IPS-15b (cell line): ENCODE measurements at regions not wholly inside any gene's neighbourhood (a gene's known extent, or its start where the extent isn't known, plus 50 kb on each side); places are given as distances from the start of the nearest gene placed in this dataset.

Source experiments
- H3K27me3 ChIP-seq: one replicate; pipeline ENCODE4 v1.6.1; 2013; ENCODE audit warnings: low read length; ENCODE audit not compliant: control insufficient read depth, insufficient read depth
- H3K36me3 ChIP-seq: one replicate; pipeline ENCODE4 v1.6.1; 2013; ENCODE audit warnings: low read length; ENCODE audit not compliant: control insufficient read depth, insufficient read depth
- H3K4me1 ChIP-seq: one replicate; pipeline ENCODE4 v1.6.1; 2013; ENCODE audit warnings: mild to moderate bottlenecking, low read length; ENCODE audit not compliant: control insufficient read depth, insufficient read depth
- H3K4me3 ChIP-seq: one replicate; pipeline ENCODE4 v1.5.1; 2013; ENCODE audit warnings: low read depth, low read length
- H3K9ac ChIP-seq: one replicate; pipeline ENCODE4 v1.6.1; 2013; ENCODE audit warnings: low read depth, mild to moderate bottlenecking, low read length
- H3K9me3 ChIP-seq: one replicate; pipeline ENCODE4 v1.6.1; 2013; ENCODE audit warnings: mild to moderate bottlenecking, low read length; ENCODE audit not compliant: control insufficient read depth, insufficient read depth

DNA sequence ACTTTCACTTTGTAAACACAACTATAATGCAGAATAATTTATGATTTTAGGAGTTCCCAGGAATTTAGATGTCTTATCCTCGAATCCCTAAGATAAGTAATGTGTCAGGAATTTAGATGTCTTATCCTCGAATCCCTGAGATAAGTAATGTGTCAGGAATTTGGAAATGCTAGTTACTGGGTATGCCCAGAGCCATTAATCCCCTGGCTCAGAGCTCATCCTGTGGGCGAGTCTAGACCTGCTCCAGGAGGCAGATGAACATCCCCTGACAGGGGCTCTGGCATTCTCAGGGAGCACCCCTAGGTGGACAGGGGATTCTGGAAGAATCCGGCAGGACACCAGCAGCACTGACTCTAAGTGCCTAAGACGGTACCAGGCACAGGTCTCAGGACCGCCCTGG, 163.3 kb downstream of the ARRDC4 start:
- Histone ChIP-seq H3K4me1 (no peaks in the 10 kb centered on the region), H3K4me3 (no peak overlapping the region), H3K27me3 (no peaks in the 10 kb centered on the region), H3K36me3 (no peaks in the 10 kb centered on the region), H3K9me3 (no peaks in the 10 kb centered on the region), H3K9ac (no peak overlapping the region)

DNA sequence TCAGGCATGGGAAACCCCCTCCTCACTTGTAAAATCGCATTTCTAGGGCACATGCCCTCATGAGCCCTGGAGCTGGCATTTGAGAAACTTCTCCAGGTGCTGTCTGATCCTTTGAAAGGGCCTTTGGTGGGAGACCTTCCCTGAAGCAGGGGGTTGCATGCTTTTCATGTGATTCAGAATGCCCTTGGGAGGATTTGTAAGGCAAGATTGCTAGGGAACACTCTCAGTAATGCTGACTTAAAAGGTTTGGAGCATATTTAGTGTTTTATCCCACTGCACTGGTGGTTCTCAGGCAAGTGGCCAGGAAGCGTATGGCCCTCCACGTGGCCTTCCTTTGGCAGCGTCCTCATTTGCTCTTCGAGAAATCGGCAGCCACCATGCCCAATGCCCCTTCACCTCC, 164.1 kb downstream of the ARRDC4 start:
- Histone ChIP-seq H3K4me3 (no peak overlapping the region), H3K9ac (no peak overlapping the region), H3K36me3 (no peaks in the 10 kb centered on the region), H3K27me3 (no peaks in the 10 kb centered on the region), H3K4me1 (no peaks in the 10 kb centered on the region), H3K9me3 (no peaks in the 10 kb centered on the region)

DNA sequence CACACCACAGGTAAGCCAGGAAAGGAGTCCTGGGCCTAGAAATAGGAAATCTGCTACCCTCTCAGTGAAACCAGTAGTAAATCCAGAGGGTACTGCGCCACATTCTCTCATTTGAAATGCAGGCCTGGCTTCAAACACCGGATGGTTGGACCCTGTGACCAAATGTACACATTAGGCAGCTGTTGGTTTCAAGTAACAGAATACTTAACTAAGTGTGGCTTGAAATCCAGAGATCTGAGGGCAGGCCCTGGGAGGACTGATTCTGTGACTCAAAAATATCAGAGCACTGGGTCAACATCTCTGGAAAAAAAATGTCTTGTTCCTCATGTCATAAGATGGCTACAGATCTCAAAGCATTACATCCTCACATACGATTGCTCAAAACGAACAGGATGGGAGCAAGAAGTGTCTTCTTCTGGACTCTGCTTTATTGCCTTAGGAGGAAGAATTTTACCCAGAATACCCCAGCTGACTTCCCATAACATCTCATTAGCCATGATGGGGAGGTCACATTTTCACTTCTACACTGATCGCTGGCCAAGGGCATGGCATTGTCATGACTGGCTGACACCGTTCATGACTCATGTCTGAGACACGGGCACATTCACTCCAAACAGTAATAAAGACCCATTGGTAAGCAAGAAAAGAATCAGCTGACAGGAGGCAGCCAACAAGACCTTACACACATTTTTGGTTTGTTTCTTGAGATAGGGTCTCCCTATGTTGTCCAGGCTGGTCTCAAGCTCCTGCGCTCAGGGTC, 166.0 kb downstream of the ARRDC4 start:
- Histone ChIP-seq H3K4me1 (no peaks in the 10 kb centered on the region), H3K36me3 (no peaks in the 10 kb centered on the region), H3K9ac (no peak overlapping the region), H3K9me3 (no peaks in the 10 kb centered on the region), H3K4me3 (no peak overlapping the region), H3K27me3 (no peaks in the 10 kb centered on the region)

DNA sequence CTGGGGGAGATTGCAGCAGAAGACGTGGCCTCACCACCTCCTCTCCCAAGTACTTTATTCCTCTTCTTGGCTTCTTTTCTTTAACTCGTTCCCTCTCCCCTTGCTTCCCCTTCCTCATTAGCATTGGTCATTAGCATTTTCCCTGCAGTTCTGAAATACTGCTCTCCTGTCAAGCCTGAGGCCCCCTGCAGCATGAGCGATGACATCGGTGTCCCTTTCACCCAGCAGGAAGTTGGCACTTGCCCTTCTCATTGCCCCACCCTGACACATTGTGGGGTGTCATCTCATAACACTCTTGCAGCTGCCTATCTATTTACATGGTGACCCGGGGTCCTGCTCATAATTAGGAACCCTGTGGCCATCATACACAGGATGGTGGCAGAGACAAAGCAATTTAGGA, 167.1 kb downstream of the ARRDC4 start:
- Histone ChIP-seq H3K4me3 (no peak overlapping the region), H3K9ac (no peak overlapping the region), H3K4me1 (no peaks in the 10 kb centered on the region), H3K36me3 (no peaks in the 10 kb centered on the region), H3K9me3 (no peaks in the 10 kb centered on the region), H3K27me3 (no peaks in the 10 kb centered on the region)

DNA sequence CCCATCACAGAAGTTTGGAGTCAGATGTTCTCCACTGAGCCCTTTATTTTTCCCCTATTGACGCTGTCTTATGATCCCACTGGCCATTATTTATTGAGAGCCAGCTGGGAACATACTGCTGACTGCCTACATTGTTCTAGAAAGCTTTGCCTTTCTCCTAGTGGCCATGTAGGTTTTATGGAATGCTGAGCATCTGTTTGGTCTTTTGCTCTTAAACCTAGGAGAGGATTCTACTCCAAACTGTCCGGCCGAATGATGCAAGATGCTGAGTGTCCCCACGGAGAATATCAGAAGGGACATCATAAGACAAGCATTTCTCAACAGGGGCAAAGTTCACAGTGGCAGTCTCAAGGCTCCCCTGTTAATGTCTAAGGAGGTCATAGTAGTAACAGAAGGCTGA, 171.4 kb downstream of the ARRDC4 start:
- Histone ChIP-seq H3K9ac (no peak overlapping the region), H3K4me3 (no peak overlapping the region), H3K27me3 (no peaks in the 10 kb centered on the region), H3K9me3 (no peaks in the 10 kb centered on the region), H3K36me3 (no peaks in the 10 kb centered on the region), H3K4me1 (no peaks in the 10 kb centered on the region)

DNA sequence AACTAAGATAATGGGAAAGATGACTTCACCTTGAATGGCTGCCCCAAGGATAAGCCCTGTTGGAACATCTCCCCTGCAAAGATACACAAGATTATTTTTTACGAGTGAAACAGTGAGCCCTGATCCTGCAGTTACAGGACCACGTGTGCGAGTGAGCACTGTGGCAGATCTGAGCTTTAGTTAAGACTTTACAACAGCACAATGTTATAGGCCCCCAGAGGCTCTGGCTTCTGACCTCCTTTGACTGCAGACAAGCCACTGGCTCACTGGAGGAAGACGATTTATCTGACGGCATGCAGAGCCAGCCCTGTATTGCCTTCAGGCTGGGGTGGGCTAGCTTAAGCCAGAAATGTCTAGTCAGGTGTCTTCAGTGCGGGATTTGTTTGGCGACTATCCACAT, 174.4 kb downstream of the ARRDC4 start:
- H3K9ac ChIP-seq, result no peak overlapping the region
- H3K4me3 ChIP-seq, result no peak overlapping the region
- H3K36me3 ChIP-seq, result no peaks in the 10 kb centered on the region
- no peaks in the 10 kb centered on the region for H3K27me3 ChIP-seq
- H3K4me1 ChIP-seq, result no peaks in the 10 kb centered on the region
- H3K9me3 ChIP-seq, result no peaks in the 10 kb centered on the region

DNA sequence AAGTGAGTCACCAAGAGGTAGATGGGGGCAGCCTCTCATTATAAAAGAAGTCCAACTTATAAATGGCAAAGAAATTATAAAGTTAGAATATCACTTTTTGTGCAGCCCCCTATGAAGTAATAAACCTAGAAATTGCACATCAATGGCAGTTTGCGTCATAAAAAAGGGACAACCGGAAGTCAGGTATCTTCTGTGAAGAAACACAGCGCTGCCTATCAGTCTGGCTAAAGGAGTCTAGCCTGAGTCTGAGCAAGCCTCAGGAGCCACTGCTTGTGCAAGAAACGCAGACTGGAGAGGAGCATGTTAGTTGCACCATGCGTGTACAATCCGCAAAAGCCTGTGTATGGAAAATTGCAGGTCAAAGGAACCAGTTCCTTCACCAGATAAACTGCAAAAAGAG, 178.4 kb downstream of the ARRDC4 start:
- no peaks in the 10 kb centered on the region for H3K4me1 ChIP-seq
- H3K27me3 ChIP-seq, result no peaks in the 10 kb centered on the region
- no peak overlapping the region for H3K9ac ChIP-seq
- H3K4me3 ChIP-seq, result no peak overlapping the region
- H3K36me3 ChIP-seq, result no peaks in the 10 kb centered on the region
- no peaks in the 10 kb centered on the region for H3K9me3 ChIP-seq

DNA sequence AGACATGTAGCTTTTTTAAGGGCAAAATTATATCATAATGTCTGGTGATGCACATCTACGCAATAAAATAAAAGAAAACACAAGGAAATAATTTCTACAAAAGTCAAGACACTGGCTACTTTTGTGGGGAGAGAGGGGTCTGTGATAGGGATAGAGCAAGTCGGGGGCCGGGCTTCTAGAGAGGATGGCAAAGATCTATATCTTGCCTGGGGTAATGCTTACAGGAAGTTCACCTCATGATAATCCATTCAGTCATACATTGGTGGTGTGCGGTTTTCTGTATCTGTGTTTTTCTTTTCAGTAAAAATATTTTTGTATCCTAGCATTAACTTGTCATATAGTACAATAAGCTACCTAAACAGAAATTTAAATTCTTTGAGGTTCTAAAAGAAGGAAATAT, 178.8 kb downstream of the ARRDC4 start:
- Histone ChIP-seq H3K4me3 (no peak overlapping the region), H3K4me1 (no peaks in the 10 kb centered on the region), H3K9ac (no peak overlapping the region), H3K36me3 (no peaks in the 10 kb centered on the region), H3K9me3 (no peaks in the 10 kb centered on the region), H3K27me3 (no peaks in the 10 kb centered on the region)

DNA sequence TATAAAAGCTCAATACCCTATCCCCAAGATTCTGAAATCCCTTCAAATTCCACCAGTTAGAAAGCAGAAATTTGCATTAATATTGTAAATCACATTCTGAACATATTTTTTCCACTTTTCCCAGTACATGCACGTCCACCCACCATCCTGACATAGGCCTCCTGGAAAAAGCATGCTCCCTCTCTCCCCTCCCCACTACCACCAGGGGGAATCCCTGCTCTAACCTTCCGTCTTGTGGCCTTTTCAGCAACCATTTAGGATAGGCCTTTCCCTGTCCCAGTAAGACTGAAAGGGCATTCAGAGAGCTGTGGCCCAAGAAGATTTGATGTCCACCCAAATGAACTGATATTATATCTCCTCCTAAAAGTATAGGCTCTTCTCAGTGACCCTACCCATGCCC, 182.1 kb downstream of the ARRDC4 start:
- Histone ChIP-seq H3K9me3 (no peaks in the 10 kb centered on the region), H3K4me3 (no peak overlapping the region), H3K27me3 (no peaks in the 10 kb centered on the region), H3K9ac (no peak overlapping the region), H3K36me3 (no peaks in the 10 kb centered on the region), H3K4me1 (no peaks in the 10 kb centered on the region)

DNA sequence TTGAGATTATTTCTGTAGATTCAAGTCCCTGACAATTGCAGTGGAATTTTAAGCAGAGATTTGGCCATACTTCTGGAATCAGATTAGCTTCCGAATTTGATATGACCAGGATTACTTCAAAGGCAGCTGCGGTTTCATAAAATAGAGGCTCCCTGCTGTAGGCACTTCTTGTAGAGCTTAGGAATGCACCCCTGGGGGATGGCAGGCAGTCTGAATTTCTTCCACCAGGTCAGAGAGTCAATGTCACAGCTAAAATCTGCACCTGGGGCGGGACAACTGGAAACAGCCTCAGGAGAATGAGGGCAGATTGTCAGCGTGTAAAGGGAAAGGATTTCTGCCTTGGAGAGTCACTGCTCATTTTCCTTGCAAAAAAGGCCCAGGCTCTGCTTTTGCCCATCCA, 182.6 kb downstream of the ARRDC4 start:
- Histone ChIP-seq H3K9me3 (no peaks in the 10 kb centered on the region), H3K9ac (no peak overlapping the region), H3K4me3 (no peak overlapping the region), H3K27me3 (no peaks in the 10 kb centered on the region), H3K36me3 (no peaks in the 10 kb centered on the region), H3K4me1 (no peaks in the 10 kb centered on the region)

DNA sequence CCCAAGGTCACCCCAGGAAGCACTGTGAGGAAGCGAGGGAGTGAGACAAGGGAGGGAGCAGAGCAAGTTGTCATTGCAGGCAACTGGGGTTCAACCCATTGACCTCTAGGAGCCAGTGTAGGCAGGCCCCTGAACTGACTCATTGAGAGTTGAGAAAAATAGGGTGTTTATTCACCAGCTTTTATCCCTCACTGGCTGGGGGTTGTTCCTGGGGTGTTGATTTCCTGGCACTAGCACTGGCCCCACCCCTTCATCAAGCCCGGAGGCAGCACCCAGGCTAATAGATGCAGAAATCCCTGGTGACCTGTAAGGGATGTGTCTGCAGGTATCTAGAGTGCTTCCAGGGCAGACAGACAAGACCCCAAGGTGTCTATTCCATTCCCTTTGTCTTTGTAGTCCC, 183.9 kb downstream of the ARRDC4 start:
- H3K9ac ChIP-seq, result no peak overlapping the region
- peaks cover under 1% of the 10 kb centered on the region for H3K4me1 ChIP-seq
- H3K9me3 ChIP-seq, result no peaks in the 10 kb centered on the region
- no peaks in the 10 kb centered on the region for H3K27me3 ChIP-seq
- no peaks in the 10 kb centered on the region for H3K36me3 ChIP-seq
- no peak overlapping the region for H3K4me3 ChIP-seq

DNA sequence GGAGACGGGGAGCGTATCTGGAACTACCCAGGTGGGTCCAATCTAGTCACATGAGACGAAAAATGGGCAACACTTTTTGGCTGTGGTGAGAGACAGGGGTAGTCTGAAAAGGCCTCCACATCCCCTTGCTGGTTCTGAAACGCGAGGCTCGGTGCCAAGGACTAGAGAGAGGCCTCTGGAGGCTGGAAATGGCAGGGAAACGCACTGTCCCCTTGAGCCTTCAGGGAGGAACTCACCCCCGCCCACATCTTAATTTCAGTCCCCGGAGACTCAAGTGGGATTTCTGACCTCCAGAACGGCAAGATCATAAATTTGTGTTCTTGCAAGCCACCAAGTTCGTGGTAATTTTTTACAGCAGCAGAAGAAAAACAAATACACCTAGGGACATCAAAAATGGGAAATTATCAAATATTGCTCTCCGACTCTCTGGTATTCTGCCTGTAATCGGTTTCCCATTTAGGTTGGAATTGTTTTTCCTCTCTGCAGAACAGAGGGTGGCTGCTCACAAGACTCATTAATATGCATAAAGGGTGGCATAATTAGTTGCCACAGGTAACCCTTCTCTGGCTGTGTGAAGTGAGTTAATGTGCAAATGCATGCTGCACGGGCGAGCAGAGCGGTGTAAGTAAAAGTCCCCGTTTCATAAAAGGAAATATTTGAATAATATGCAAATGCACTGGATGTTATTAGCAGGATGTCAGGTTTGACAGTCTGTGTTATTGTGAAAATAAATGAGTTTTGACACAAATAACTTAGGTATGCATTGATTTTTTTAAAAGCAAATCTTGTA, 185.7 kb downstream of the ARRDC4 start:
- Histone ChIP-seq H3K9me3 (no peaks in the 10 kb centered on the region), H3K4me3 (no peak overlapping the region), H3K36me3 (no peaks in the 10 kb centered on the region), H3K4me1 (peaks cover 3% of the 10 kb centered on the region), H3K27me3 (no peaks in the 10 kb centered on the region), H3K9ac (no peak overlapping the region)
